ENCODE measurements at regions not wholly inside any gene's neighbourhood (a gene's known extent, or its start where the extent isn't known, plus 50 kb on each side); places are given as distances from the start of the nearest gene placed in this dataset.

DNA sequence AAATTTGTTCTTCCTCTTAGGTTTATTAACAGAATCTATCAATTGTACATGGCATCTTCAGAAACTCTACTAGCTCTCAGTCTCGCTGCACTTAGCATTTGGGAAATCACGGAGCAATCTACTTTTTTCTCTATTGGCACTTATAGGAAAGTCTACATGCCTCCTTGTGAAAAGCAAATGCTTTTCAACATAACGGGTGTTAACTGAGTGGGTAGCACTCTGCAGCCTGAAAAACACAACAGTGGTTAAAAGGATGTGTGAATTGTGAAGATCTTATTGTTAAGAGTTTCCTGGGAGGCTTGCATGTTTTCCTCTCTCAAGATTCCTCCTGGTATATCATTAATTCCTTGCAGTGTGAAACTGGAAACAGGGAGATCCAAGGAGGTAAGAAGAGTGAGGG, 204.2 kb upstream of the SESN3 start:
- Mint-ChIP-seq H3K27me3 (peaks cover 6% of the 10 kb centered on the region), H3K27ac (no peak overlapping the region), H3K4me1 (ENCODE audit: low read depth) (peaks cover 10% of the 10 kb centered on the region), H3K9me3 (no peaks in the 10 kb centered on the region), H3K4me3 (no peak overlapping the region), H3K36me3 (ENCODE audit: low read depth) (no peaks in the 10 kb centered on the region)
- intact Hi-C loops (cut with micrococcal nuclease): no loop called here
- ATAC-seq: no peak
- POLR2A ChIA-PET: no interaction called here
- DNase-seq: no peak
- TF ChIP-seq CTCF (IDR thresholded peaks at IDR 0.05): no peak
- CTCF ChIA-PET: no interaction called here

GRCh38 chr11:95434489-95435057, 203.6 kb upstream of the SESN3 start:
- intact Hi-C loops (cut with micrococcal nuclease): no loop called here
- H3K9me3 Mint-ChIP-seq: no peaks in the 10 kb centered on the region
- no peaks in the 10 kb centered on the region for H3K36me3 Mint-ChIP-seq (ENCODE audit: low read depth)
- H3K4me3 Mint-ChIP-seq: no peak overlapping the region
- ATAC-seq (no peak), DNase-seq (no peak)
- H3K27ac Mint-ChIP-seq: no peak overlapping the region
- peaks cover 10% of the 10 kb centered on the region for H3K4me1 Mint-ChIP-seq (ENCODE audit: low read depth)
- no peak for TF ChIP-seq CTCF (IDR thresholded peaks at IDR 0.05)
- ChIA-PET CTCF (no interaction called here), POLR2A (no interaction called here)
- peaks cover 6% of the 10 kb centered on the region for H3K27me3 Mint-ChIP-seq

DNA sequence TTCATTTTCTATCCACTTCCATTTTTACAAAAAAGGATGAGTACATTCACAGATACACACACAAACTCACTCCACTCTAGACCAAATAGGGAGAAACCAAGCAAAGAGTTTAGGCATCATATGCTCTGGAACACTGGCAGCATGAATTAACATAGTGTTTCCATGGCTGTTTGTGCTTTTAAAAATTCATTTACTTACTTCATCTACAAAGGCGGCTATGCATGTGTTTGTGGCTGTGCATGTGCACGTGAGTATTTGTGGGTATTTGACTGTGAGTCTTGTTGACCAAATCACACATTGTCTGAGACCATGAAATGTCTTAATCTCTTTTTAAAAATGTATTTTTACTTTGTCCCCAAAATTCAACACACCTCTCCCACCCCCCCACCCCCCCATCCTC, 203.0 kb upstream of the SESN3 start:
- Mint-ChIP-seq H3K36me3 (ENCODE audit: low read depth) (no peaks in the 10 kb centered on the region), H3K27ac (no peak overlapping the region), H3K9me3 (no peaks in the 10 kb centered on the region), H3K4me3 (no peak overlapping the region), H3K4me1 (ENCODE audit: low read depth) (peaks cover 10% of the 10 kb centered on the region), H3K27me3 (peaks cover 6% of the 10 kb centered on the region)
- ChIA-PET POLR2A (no interaction called here), CTCF (no interaction called here)
- no peak for TF ChIP-seq CTCF (IDR thresholded peaks at IDR 0.05)
- ATAC-seq (no peak), DNase-seq (no peak)
- intact Hi-C loops (cut with micrococcal nuclease): no loop called here

- Mint-ChIP-seq H3K27ac (no peak overlapping the region), H3K36me3 (ENCODE audit: low read depth) (no peaks in the 10 kb centered on the region), H3K27me3 (peaks cover 8% of the 10 kb centered on the region), H3K9me3 (no peaks in the 10 kb centered on the region), H3K4me1 (ENCODE audit: low read depth) (peaks cover 10% of the 10 kb centered on the region), H3K4me3 (no peak overlapping the region)
- no peak for DNase-seq
- ATAC-seq: no peak
- ChIA-PET POLR2A (no interaction called here), CTCF (interaction anchor here (1.1 kb wide), 1 partner anchor 13 kb away, joined by 3 read pairs; no protein-coding TSS in a partner anchor)
- TF ChIP-seq CTCF (IDR thresholded peaks at IDR 0.05): no peak
- intact Hi-C loops (cut with micrococcal nuclease): no loop called here
These were observed 201.9 kb upstream of the SESN3 start for GRCh38 chr11:95432714-95433503.

DNA sequence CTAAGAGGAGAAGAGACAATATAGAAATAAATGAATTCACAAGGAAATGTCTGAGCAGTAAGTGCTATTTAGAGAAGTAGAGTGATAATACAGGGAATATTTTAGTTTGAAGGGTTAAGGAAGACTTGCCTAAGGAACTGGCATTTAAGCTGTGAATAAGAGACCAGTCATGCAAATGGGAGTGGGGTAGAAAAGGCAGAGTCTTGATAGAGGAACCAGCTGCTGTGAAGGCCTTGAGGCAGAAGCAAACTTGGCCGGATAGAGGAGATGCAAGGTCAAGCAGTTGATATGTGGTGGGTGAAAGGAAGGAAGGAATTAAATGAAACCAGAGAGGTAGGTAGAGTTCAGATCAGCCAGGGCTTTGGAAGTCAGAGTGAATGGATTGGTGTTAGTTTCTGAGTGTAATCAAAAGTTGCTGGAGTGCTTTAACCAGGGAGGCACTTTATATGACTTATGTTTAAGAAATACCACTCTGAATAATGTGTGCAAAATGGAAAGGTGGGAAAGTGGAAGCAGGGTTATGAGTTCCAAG, 198.4 kb upstream of the SESN3 start:
- no peak for TF ChIP-seq CTCF (IDR thresholded peaks at IDR 0.05)
- no peak for ATAC-seq
- Mint-ChIP-seq H3K9me3 (no peaks in the 10 kb centered on the region), H3K4me3 (no peak overlapping the region), H3K4me1 (ENCODE audit: low read depth) (peaks cover 1% of the 10 kb centered on the region), H3K27me3 (peaks cover 2% of the 10 kb centered on the region), H3K27ac (no peak overlapping the region), H3K36me3 (ENCODE audit: low read depth) (no peaks in the 10 kb centered on the region)
- intact Hi-C loops (cut with micrococcal nuclease): no loop called here
- CTCF ChIA-PET: no interaction called here
- POLR2A ChIA-PET: no interaction called here
- DNase-seq: no peak
